ENCODE measurements at regions not wholly inside any gene's neighbourhood (a gene's known extent, or its start where the extent isn't known, plus 50 kb on each side); places are given as distances from the start of the nearest gene placed in this dataset.

GRCh38 chr1:229091721-229092136 lies 179.2 kb upstream of the RAB4A start:
- H3K9me3 ChIP-seq (ENCODE audit: insufficient read depth, low read length) = peaks cover 7% of the 10 kb centered on the region; the same call in 1 of the 2 replicates
- peaks cover 36% of the 10 kb centered on the region for H3K27me3 ChIP-seq (ENCODE audit: low read depth, low read length)
- no peak for TF ChIP-seq CTCF (IDR thresholded peaks at IDR 0.05; ENCODE audit: low read depth, low read length)
- no peak for TF ChIP-seq EZH2phosphoT487 (IDR thresholded peaks at IDR 0.05; ENCODE audit: low read depth)
- H3K27ac ChIP-seq (ENCODE audit: low read length) = no peak overlapping the region
- no peak overlapping the region for H3K4me3 ChIP-seq (ENCODE audit: low read length)
- H3K79me2 ChIP-seq (ENCODE audit: low read length) = no peaks in the 10 kb centered on the region
- H3K36me3 ChIP-seq (replicated peaks; ENCODE audit: low read depth, low read length) = no peaks in the 10 kb centered on the region
- H3K4me1 ChIP-seq (ENCODE audit: low read length) = no peaks in the 10 kb centered on the region; the same call in 1 of the 2 replicates
- no peak overlapping the region for H3K4me2 ChIP-seq (ENCODE audit: low read length)
- no peak overlapping the region for H3K9ac ChIP-seq (ENCODE audit: low read length)
- no peak overlapping the region for H2AFZ ChIP-seq (ENCODE audit: low read depth, low read length)
- no peaks in the 10 kb centered on the region for H4K20me1 ChIP-seq (ENCODE audit: insufficient read depth, low read length)

- Histone ChIP-seq H3K4me3 (ENCODE audit: low read length) (no peak overlapping the region), H3K27me3 (ENCODE audit: low read depth, low read length) (peaks cover 35% of the 10 kb centered on the region), H3K27ac (ENCODE audit: low read length) (no peak overlapping the region), H3K79me2 (ENCODE audit: low read length) (no peaks in the 10 kb centered on the region), H3K4me1 (ENCODE audit: low read length) (no peaks in the 10 kb centered on the region; the same call in 1 of the 2 replicates), H3K36me3 (replicated peaks; ENCODE audit: low read depth, low read length) (no peaks in the 10 kb centered on the region), H2AFZ (ENCODE audit: low read depth, low read length) (no peak overlapping the region), H3K9me3 (ENCODE audit: insufficient read depth, low read length) (peaks cover 7% of the 10 kb centered on the region; the same call in 1 of the 2 replicates), H3K4me2 (ENCODE audit: low read length) (no peak overlapping the region), H3K9ac (ENCODE audit: low read length) (no peak overlapping the region), H4K20me1 (ENCODE audit: insufficient read depth, low read length) (no peaks in the 10 kb centered on the region)
- TF ChIP-seq CTCF (IDR thresholded peaks at IDR 0.05; ENCODE audit: low read depth, low read length) (no peak), EZH2phosphoT487 (IDR thresholded peaks at IDR 0.05; ENCODE audit: low read depth) (no peak)
These were observed 178.3 kb upstream of the RAB4A start for GRCh38 chr1:229092377-229093237.

GRCh38 chr1:229093238-229093540 lies 177.7 kb upstream of the RAB4A start:
- TF ChIP-seq EZH2phosphoT487 (IDR thresholded peaks at IDR 0.05; ENCODE audit: low read depth) (no peak), CTCF (IDR thresholded peaks at IDR 0.05; ENCODE audit: low read depth, low read length) (no peak)
- Histone ChIP-seq H2AFZ (ENCODE audit: low read depth, low read length) (no peak overlapping the region), H3K4me3 (ENCODE audit: low read length) (no peak overlapping the region), H3K27ac (ENCODE audit: low read length) (no peak overlapping the region), H3K4me2 (ENCODE audit: low read length) (no peak overlapping the region), H3K79me2 (ENCODE audit: low read length) (no peaks in the 10 kb centered on the region), H4K20me1 (ENCODE audit: insufficient read depth, low read length) (no peaks in the 10 kb centered on the region), H3K36me3 (replicated peaks; ENCODE audit: low read depth, low read length) (no peaks in the 10 kb centered on the region), H3K9ac (ENCODE audit: low read length) (no peak overlapping the region), H3K9me3 (ENCODE audit: insufficient read depth, low read length) (peaks cover 7% of the 10 kb centered on the region; the same call in 1 of the 2 replicates), H3K27me3 (ENCODE audit: low read depth, low read length) (peaks cover 37% of the 10 kb centered on the region), H3K4me1 (ENCODE audit: low read length) (no peaks in the 10 kb centered on the region; the same call in 1 of the 2 replicates)

- Histone ChIP-seq H3K79me2 (ENCODE audit: low read length) (no peaks in the 10 kb centered on the region), H3K4me1 (ENCODE audit: low read length) (no peaks in the 10 kb centered on the region; the same call in 1 of the 2 replicates), H3K4me2 (ENCODE audit: low read length) (no peak overlapping the region), H3K9me3 (ENCODE audit: insufficient read depth, low read length) (peaks cover 7% of the 10 kb centered on the region; the same call in 1 of the 2 replicates), H4K20me1 (ENCODE audit: insufficient read depth, low read length) (no peaks in the 10 kb centered on the region), H3K9ac (ENCODE audit: low read length) (no peak overlapping the region), H2AFZ (ENCODE audit: low read depth, low read length) (no peak overlapping the region), H3K27me3 (ENCODE audit: low read depth, low read length) (peaks cover 38% of the 10 kb centered on the region), H3K27ac (ENCODE audit: low read length) (no peak overlapping the region), H3K4me3 (ENCODE audit: low read length) (no peak overlapping the region), H3K36me3 (replicated peaks; ENCODE audit: low read depth, low read length) (no peaks in the 10 kb centered on the region)
- no peak for TF ChIP-seq EZH2phosphoT487 (IDR thresholded peaks at IDR 0.05; ENCODE audit: low read depth)
- TF ChIP-seq CTCF (IDR thresholded peaks at IDR 0.05; ENCODE audit: low read depth, low read length) = no peak
These were observed 177.1 kb upstream of the RAB4A start for GRCh38 chr1:229093609-229094336.

All from OCI-LY3 (cell line).